ENCODE measurements at regions not wholly inside any gene's neighbourhood (a gene's known extent, or its start where the extent isn't known, plus 50 kb on each side); places are given as distances from the start of the nearest gene placed in this dataset.

DNA sequence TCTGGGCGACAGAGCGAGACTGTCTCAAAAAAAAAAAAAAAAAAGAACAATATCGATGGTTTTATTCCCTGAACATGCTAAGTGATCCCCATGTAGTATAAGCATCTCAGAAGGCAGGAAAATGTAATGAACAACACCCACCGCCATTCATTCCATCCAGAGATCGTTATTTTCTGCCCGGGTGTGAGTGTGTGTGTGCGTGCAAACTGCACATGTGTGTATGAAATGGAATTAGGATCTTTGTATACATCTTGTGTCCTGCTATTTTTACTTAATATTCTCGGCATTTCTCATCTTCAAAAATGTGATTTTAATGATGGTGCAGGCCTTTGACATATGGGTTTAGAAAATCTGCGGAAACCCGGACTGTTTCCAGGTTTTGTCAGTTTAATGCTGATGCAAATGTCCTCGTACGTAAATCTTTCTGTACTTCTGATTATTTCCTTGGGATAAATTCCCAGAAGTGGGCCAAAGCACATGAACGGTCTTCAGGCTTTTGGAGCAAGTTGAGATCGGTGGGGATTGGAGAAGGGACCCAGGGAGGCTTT, 254.8 kb downstream of the SEC14L1 start:
- TF ChIP-seq, protein P1, sequence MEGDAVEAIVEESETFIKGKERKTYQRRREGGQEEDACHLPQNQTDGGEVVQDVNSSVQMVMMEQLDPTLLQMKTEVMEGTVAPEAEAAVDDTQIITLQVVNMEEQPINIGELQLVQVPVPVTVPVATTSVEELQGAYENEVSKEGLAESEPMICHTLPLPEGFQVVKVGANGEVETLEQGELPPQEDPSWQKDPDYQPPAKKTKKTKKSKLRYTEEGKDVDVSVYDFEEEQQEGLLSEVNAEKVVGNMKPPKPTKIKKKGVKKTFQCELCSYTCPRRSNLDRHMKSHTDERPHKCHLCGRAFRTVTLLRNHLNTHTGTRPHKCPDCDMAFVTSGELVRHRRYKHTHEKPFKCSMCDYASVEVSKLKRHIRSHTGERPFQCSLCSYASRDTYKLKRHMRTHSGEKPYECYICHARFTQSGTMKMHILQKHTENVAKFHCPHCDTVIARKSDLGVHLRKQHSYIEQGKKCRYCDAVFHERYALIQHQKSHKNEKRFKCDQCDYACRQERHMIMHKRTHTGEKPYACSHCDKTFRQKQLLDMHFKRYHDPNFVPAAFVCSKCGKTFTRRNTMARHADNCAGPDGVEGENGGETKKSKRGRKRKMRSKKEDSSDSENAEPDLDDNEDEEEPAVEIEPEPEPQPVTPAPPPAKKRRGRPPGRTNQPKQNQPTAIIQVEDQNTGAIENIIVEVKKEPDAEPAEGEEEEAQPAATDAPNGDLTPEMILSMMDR (IDR thresholded peaks at IDR 0.05; ENCODE audit: low read depth, low read length), result no peak
- DNase-seq (ENCODE audit: extremely low read depth, low read depth), result no peak

DNA sequence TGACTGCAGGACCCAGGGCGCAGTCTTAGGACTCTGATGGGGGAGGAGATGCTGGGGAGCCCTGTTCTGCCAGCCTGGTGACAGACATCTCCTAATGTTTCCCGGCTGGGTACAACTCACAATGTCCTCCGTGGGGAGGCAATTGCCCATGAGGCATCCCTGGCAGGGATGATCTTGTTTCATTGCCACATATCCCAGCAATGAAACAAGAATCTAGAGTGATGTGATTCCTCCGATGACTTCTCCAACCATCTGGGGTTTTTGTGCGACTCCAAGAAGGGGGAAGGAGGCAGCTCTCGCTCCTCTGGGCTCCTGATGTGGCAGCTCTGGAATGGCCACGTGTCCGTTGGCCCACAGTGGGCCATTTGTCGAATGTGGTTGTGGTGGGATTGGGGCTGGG, 255.8 kb downstream of the SEC14L1 start:
- TF ChIP-seq, protein P1 (IDR thresholded peaks at IDR 0.05; ENCODE audit: low read depth, low read length), result no peak
- DNase-seq (ENCODE audit: extremely low read depth, low read depth), result no peak

- no peak for DNase-seq (ENCODE audit: extremely low read depth, low read depth)
- TF ChIP-seq, protein P1 (IDR thresholded peaks at IDR 0.05; ENCODE audit: low read depth, low read length), result no peak
Measured at GRCh38 chr17:77398274-77398673, 257.5 kb downstream of the SEC14L1 start.

DNA sequence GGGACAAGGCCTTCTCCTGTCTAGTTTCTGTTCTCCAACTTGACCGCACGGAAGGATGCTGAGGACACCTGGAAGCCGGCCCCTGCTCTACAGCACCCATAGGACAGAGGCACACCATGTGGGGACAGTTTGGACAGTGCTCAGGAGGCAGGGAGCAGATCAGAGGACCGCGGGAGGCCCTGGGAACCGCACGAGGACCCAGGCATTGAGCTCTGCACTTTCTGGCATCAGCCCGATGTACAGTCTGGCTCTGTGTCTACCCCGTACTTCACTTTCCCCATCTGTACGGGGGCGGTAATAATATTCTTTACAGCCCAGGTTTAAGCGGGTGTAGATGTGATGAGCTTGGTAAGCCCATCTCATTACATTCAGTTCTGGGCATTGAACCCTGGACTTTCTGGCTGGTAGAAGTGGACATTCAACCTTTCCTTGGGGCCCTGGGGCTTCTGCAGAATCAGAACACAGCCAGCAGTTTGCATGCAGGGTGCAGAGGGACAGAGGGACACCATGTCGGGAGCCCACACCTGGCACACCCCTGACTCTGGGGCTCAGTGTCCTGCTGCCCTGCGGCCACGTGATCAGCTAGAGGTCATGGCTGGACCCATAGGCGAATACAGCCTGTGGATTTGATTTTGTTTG, 258.7 kb downstream of the SEC14L1 start:
- TF ChIP-seq, protein P1 (IDR thresholded peaks at IDR 0.05; ENCODE audit: low read depth, low read length), result no peak
- DNase-seq (ENCODE audit: extremely low read depth, low read depth), result no peak

DNA sequence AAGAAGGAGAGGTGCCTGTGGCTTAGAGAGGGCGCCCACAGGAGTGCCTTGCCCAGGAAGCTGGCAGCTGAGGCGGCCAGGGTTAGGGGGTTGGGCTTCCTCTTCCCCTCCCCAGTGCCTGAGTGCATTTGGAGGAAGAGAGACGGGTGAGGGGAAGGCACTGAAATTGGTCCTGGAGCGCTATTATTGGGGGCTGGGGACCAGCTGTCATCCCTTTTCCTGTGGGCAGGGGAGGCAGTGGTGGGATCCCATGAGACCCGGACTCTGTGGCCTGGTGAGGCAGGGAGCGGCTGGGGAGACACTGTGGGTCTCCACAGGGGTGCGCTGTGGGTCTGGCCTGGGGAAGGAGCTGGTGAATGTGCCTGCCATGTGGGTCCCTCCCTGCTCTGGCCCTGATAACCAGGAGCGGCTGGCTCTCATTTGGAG, 259.7 kb downstream of the SEC14L1 start:
- TF ChIP-seq, protein P1 (IDR thresholded peaks at IDR 0.05; ENCODE audit: low read depth, low read length), result peak; percentile 49
- no peak for DNase-seq (ENCODE audit: extremely low read depth, low read depth)

- no peak for DNase-seq (ENCODE audit: extremely low read depth, low read depth)
- TF ChIP-seq, protein P1 (IDR thresholded peaks at IDR 0.05; ENCODE audit: low read depth, low read length), result no peak
Measured at GRCh38 chr17:77402159-77402731, 261.5 kb downstream of the SEC14L1 start.

GRCh38 chr17:77403854-77404253, 263.1 kb downstream of the SEC14L1 start:
- no peak for DNase-seq (ENCODE audit: extremely low read depth, low read depth)
- TF ChIP-seq, protein P1 (IDR thresholded peaks at IDR 0.05; ENCODE audit: low read depth, low read length), result no peak

Measured in AG09319 (cell line).